ENCODE measurements at regions not wholly inside any gene's neighbourhood (a gene's known extent, or its start where the extent isn't known, plus 50 kb on each side); places are given as distances from the start of the nearest gene placed in this dataset.

DNA sequence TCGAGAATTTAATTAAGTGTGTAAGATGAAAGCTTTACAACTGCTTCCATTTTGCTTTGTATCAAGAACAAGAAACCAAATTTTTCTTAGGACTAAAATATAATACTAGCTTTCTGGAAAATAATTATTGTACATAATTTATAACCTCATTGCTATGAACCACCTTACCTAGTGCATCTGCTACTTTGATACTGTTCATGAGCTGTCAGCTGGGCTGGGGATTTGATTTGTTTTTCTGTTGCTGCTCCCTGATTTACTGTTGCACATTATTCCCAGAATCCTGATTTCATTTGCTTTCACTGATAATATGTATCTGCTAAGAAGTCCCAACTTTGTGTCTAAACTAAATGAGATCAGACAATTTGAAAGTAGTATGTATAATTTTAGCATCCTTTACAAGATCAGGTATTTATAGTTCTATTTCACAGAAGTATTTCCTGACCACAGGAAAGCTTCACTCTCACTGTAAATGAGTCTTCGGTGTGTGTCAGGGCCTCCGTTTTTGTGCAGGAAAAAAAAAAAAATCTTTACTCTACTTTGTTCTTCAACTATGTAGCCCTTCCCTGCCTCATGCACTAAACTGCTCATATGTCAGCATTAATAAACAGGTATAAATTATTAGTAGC lies 105.6 kb upstream of the CCDC150 start:
- Histone ChIP-seq H3K27ac (ENCODE audit: low read depth in 1 of 2, low read length in 2 of 2) (no peak overlapping the region), H3K9ac (ENCODE audit: insufficient read depth, low read length, poor library complexity, severe bottlenecking) (no peak overlapping the region), H4K20me1 (ENCODE audit: insufficient read depth, low read length) (no peaks in the 10 kb centered on the region), H3K27me3 (ENCODE audit: control insufficient read depth in 2 of 2, insufficient read depth in 2 of 2, low read length in 2 of 2) (no peaks in the 10 kb centered on the region), H3K79me2 (ENCODE audit: insufficient read depth, low read length) (no peaks in the 10 kb centered on the region), H3K4me2 (replicated peaks; ENCODE audit: extremely low read depth, low read length, poor library complexity, severe bottlenecking) (no peak overlapping the region), H3K4me3 (replicated peaks in 1 of 3; ENCODE audit: low read depth in 2 of 3, low read length in 3 of 3) (no peak overlapping the region), H3K36me3 (replicated peaks in 1 of 2; ENCODE audit: control insufficient read depth in 1 of 2, insufficient read depth in 2 of 2, low read length in 2 of 2) (no peaks in the 10 kb centered on the region), H3K4me1 (ENCODE audit: control insufficient read depth in 1 of 2, insufficient read depth in 2 of 2, low read length in 2 of 2) (no peaks in the 10 kb centered on the region), H3K9me3 (replicated peaks in 1 of 2; ENCODE audit: control insufficient read depth in 1 of 2, insufficient read depth in 1 of 2, low read length in 2 of 2) (no peaks in the 10 kb centered on the region), H2AFZ (ENCODE audit: insufficient read depth, low read depth, low read length, poor library complexity, severe bottlenecking) (no peak overlapping the region)
- intact Hi-C loops (cut with micrococcal nuclease): no loop called here
- TF ChIP-seq, protein P1, sequence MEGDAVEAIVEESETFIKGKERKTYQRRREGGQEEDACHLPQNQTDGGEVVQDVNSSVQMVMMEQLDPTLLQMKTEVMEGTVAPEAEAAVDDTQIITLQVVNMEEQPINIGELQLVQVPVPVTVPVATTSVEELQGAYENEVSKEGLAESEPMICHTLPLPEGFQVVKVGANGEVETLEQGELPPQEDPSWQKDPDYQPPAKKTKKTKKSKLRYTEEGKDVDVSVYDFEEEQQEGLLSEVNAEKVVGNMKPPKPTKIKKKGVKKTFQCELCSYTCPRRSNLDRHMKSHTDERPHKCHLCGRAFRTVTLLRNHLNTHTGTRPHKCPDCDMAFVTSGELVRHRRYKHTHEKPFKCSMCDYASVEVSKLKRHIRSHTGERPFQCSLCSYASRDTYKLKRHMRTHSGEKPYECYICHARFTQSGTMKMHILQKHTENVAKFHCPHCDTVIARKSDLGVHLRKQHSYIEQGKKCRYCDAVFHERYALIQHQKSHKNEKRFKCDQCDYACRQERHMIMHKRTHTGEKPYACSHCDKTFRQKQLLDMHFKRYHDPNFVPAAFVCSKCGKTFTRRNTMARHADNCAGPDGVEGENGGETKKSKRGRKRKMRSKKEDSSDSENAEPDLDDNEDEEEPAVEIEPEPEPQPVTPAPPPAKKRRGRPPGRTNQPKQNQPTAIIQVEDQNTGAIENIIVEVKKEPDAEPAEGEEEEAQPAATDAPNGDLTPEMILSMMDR (IDR thresholded peaks at IDR 0.05): no peak
- Mint-ChIP-seq H3K36me3 (no peaks in the 10 kb centered on the region), H3K9me3 (peaks cover 0 to 3% (median 0%) of the 10 kb centered on the region in 7 donors), H3K27me3 (ENCODE audit: low read depth in 3 of 3) (peaks cover 0 to 6% (median 2%) of the 10 kb centered on the region in 3 donors), H3K4me1 (no peaks in the 10 kb centered on the region), H3K27ac (no peak overlapping the region), H3K4me3 (no peak overlapping the region)
- no CpG with 5 or more reads among the region's 3 CpGs for WGBS (ENCODE audit: insufficient coverage)
- no peak for DNase-seq

DNA sequence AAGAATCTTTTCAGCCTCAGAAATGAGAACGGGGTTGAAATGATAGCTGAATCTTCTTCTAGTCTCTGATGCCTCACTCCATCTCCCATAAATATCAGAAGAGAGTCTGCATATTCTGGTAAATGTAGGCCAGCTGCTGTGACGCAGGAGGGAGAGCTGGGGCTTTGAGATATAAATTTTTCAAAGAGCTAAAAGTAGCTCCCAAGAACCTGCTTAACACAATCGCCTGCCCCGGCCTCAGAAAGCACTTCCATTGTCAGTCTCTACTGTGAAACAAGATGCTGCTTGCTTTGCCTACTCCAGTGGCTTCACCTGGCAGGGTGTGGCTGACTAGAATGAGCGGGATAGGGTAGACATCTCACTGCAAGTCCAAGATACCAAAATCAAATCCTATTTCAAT lies 105.0 kb upstream of the CCDC150 start:
- TF ChIP-seq, protein P1 (IDR thresholded peaks at IDR 0.05): no peak
- Histone ChIP-seq H3K36me3 (replicated peaks in 1 of 2; ENCODE audit: control insufficient read depth in 1 of 2, insufficient read depth in 2 of 2, low read length in 2 of 2) (no peaks in the 10 kb centered on the region), H3K4me1 (ENCODE audit: control insufficient read depth in 1 of 2, insufficient read depth in 2 of 2, low read length in 2 of 2) (no peaks in the 10 kb centered on the region), H3K27me3 (ENCODE audit: control insufficient read depth in 2 of 2, insufficient read depth in 2 of 2, low read length in 2 of 2) (no peaks in the 10 kb centered on the region), H3K79me2 (ENCODE audit: insufficient read depth, low read length) (no peaks in the 10 kb centered on the region), H4K20me1 (ENCODE audit: insufficient read depth, low read length) (no peaks in the 10 kb centered on the region), H3K9ac (ENCODE audit: insufficient read depth, low read length, poor library complexity, severe bottlenecking) (no peak overlapping the region), H3K4me3 (replicated peaks in 1 of 3; ENCODE audit: low read depth in 2 of 3, low read length in 3 of 3) (no peak overlapping the region), H3K9me3 (replicated peaks in 1 of 2; ENCODE audit: control insufficient read depth in 1 of 2, insufficient read depth in 1 of 2, low read length in 2 of 2) (no peaks in the 10 kb centered on the region), H3K27ac (ENCODE audit: low read depth in 1 of 2, low read length in 2 of 2) (no peak overlapping the region), H3K4me2 (replicated peaks; ENCODE audit: extremely low read depth, low read length, poor library complexity, severe bottlenecking) (no peak overlapping the region), H2AFZ (ENCODE audit: insufficient read depth, low read depth, low read length, poor library complexity, severe bottlenecking) (no peak overlapping the region)
- Mint-ChIP-seq H3K4me3 (no peak overlapping the region), H3K27ac (no peak overlapping the region), H3K9me3 (peaks cover 0 to 3% (median 0%) of the 10 kb centered on the region in 7 donors), H3K36me3 (no peaks in the 10 kb centered on the region), H3K4me1 (no peaks in the 10 kb centered on the region), H3K27me3 (ENCODE audit: low read depth in 3 of 3) (peaks cover 0 to 6% (median 2%) of the 10 kb centered on the region in 3 donors)
- WGBS (ENCODE audit: insufficient coverage): 100% methylated on average over 2 of the region's 5 CpGs
- intact Hi-C loops (cut with micrococcal nuclease): no loop called here
- DNase-seq: no peak

Data from CD14-positive monocyte (primary cell).